GM12878 (cell line): ENCODE measurements at regions not wholly inside any gene's neighbourhood (a gene's known extent, or its start where the extent isn't known, plus 50 kb on each side); places are given as distances from the start of the nearest gene placed in this dataset.

Experiments used
- ATAC-seq: fragments of 200-7000 bp; cut with Tn5 transposase; 3 replicates; pipeline ENCODE4 v1.9.1; 2020; ENCODE audit warnings: mild to moderate bottlenecking, moderate library complexity
- BruUV-seq: library from RNA; stranded (reverse); fragments of 400-500 nt; replicated peaks from 2 replicates; lab custom pipeline; 2021; lab: Mats Ljungman, UMichigan
- CTCF ChIA-PET: fragments of 300-600 bp; sonication (Branson Sonifier 250); formaldehyde crosslinking; extraction: SDS; loops from one replicate; lab custom pipeline; 2021; ENCODE audit warnings: inconsistent platforms; lab: Yijun Ruan, JAX
- POLR2A ChIA-PET: fragments of 350-600 bp; formaldehyde crosslinking; extraction: SDS; loops from one replicate; lab custom pipeline; 2021; ENCODE audit warnings: inconsistent platforms; lab: Charles Lee
- RAD21 ChIA-PET: fragments of 300-600 bp; sonication (Branson Sonifier 250); formaldehyde crosslinking; loops from one replicate; lab custom pipeline; 2023; ENCODE audit warnings: antibody characterized with exemption; ENCODE audit not compliant: unreplicated experiment; lab: Charles Lee
- SMC1A ChIA-PET: fragments of 300-600 bp; sonication (Branson Sonifier 250); formaldehyde crosslinking; loops from one replicate; lab custom pipeline; 2023; ENCODE audit not compliant: unreplicated experiment, uncharacterized antibody; lab: Charles Lee
- DNase-seq: peaks from one replicate; pipeline ENCODE4 v3.0.0-alpha.2; 2011; ENCODE audit warnings: low read depth, low spot score
- FAIRE-seq: peaks from 3 replicates; lab custom pipeline; 2011; peaks lifted over from hg19 to GRCh38; lab: Jason Lieb, UNC
- H2AFZ ChIP-seq: 2 replicates; pipeline ENCODE4 v1.6.0; 2011; ENCODE audit warnings: low read depth, low read length, control low read depth; ENCODE audit not compliant: control insufficient read depth
- H3K27ac ChIP-seq: 2 replicates; pipeline ENCODE4 v1.5.1; 2011; ENCODE audit warnings: control low read depth; ENCODE audit not compliant: control insufficient read depth, insufficient read depth
- H3K27me3 ChIP-seq, 2 experiments: replicated peaks in 1 of 2; 2 replicates each; pipeline versions ENCODE4 v1.6.0 to v1.6.1; 2011; ENCODE audit warnings: low read length in 1 of 2; ENCODE audit not compliant: control insufficient read depth in 2 of 2, insufficient read depth in 2 of 2
- H3K36me3 ChIP-seq, 2 experiments: 2 replicates each; pipeline ENCODE4 v1.5.1; 2011; ENCODE audit warnings: low read length in 1 of 2; ENCODE audit not compliant: control insufficient read depth in 2 of 2, insufficient read depth in 2 of 2
- H3K4me1 ChIP-seq: 2 replicates; pipeline ENCODE4 v1.6.1; 2011; ENCODE audit warnings: mild to moderate bottlenecking, low read length, moderate library complexity, mixed read lengths; ENCODE audit not compliant: control insufficient read depth, insufficient read depth
- H3K4me2 ChIP-seq: 2 replicates; pipeline ENCODE4 v1.6.0; 2011; ENCODE audit warnings: control low read depth; ENCODE audit not compliant: control insufficient read depth, insufficient read depth
- H3K4me3 ChIP-seq: fragments of 200-600 bp; sonication (generic); 2 replicates; pipeline ENCODE4 v1.5.1; 2016
- H3K79me2 ChIP-seq: 2 replicates; pipeline ENCODE4 v1.6.0; 2011; ENCODE audit warnings: low read length; ENCODE audit not compliant: control insufficient read depth, insufficient read depth
- H3K9ac ChIP-seq: 2 replicates; pipeline ENCODE4 v1.8.0; 2011; ENCODE audit warnings: low read length, control low read depth, mixed read lengths; ENCODE audit not compliant: control insufficient read depth, insufficient read depth
- H3K9me3 ChIP-seq: replicated peaks from 3 replicates; pipeline ENCODE4 v1.5.1; 2011; ENCODE audit warnings: mild to moderate bottlenecking, low read length; ENCODE audit not compliant: control insufficient read depth, insufficient read depth
- H4K20me1 ChIP-seq: 2 replicates; pipeline ENCODE4 v1.6.0; 2011; ENCODE audit not compliant: control insufficient read depth, insufficient read depth
- CBX5 ChIP-seq: sonication (generic); IDR thresholded peaks from 2 replicates; pipeline ENCODE4 v1.6.1; 2016; ENCODE audit warnings: low read depth, moderate library complexity, mild to moderate bottlenecking, inconsistent platforms
- HDAC2 ChIP-seq: fragments of 200-600 bp; sonication (generic); IDR thresholded peaks from 2 replicates; pipeline ENCODE4 v1.6.1; 2017
- JUNB ChIP-seq: IDR thresholded peaks from 2 replicates; pipeline ENCODE4 v1.6.1; 2016; ENCODE audit warnings: antibody characterized with exemption, mild to moderate bottlenecking
- MEF2A ChIP-seq: IDR thresholded peaks from 2 replicates; pipeline ENCODE4 v1.6.1; 2011; ENCODE audit warnings: low read depth, mild to moderate bottlenecking, low read length, moderate library complexity; ENCODE audit not compliant: insufficient read depth
- MLLT1 ChIP-seq: fragments of 450-650 bp; IDR thresholded peaks from 2 replicates; pipeline ENCODE4 v1.6.1; 2016; ENCODE audit warnings: mild to moderate bottlenecking
- PAX8 ChIP-seq: fragments of 450-650 bp; IDR thresholded peaks from 2 replicates; pipeline ENCODE4 v1.6.1; 2017; ENCODE audit warnings: mild to moderate bottlenecking, moderate library complexity
- PML ChIP-seq: IDR thresholded peaks from 2 replicates; pipeline ENCODE4 v1.6.1; 2012; ENCODE audit warnings: low read length, inconsistent platforms
- SIX5 ChIP-seq: IDR thresholded peaks from 2 replicates; pipeline ENCODE4 v1.6.1; 2011; ENCODE audit warnings: mild to moderate bottlenecking, low read depth, low read length, moderate library complexity; ENCODE audit not compliant: severe bottlenecking
- TCF12 ChIP-seq: IDR thresholded peaks from 2 replicates; pipeline ENCODE4 v1.6.1; 2011; ENCODE audit warnings: low read depth, mild to moderate bottlenecking, low read length
- USF2 ChIP-seq: IDR thresholded peaks from 2 replicates; pipeline ENCODE4 v1.6.1; 2011; ENCODE audit warnings: low read depth, low read length, improper control_type of control experiment, borderline replicate concordance
- WGBS: methylation state at CpG from one replicate; pipeline ENCODE4 v1.1.6; 2016; ENCODE audit warnings: low lambda C conversion rate; ENCODE audit not compliant: insufficient replicate concordance, insufficient coverage; ENCODE audit errors: missing lambda C conversion rate; 5-methylcytosine and 5-hydroxymethylcytosine counted together
- in situ Hi-C: fragments of 300-500 bp; cut with MboI; formaldehyde crosslinking; loops from 9 replicates; pipeline ENCODE4 v1.14.3; 2018; ENCODE audit warnings: mixed read lengths
- intact Hi-C: fragments of 100-400 bp; cut with micrococcal nuclease; formaldehyde crosslinking; loops from one replicate; pipeline ENCODE4 v1.14.2; 2022; ENCODE audit not compliant: unreplicated experiment

GRCh38 chr7:51613911-51614357, 297.3 kb upstream of the COBL start:
- POLR2A ChIA-PET: no interaction called here
- H3K9me3 ChIP-seq: no peaks in the 10 kb centered on the region
- no peak overlapping the region for H3K4me3 ChIP-seq
- H2AFZ ChIP-seq: no peak overlapping the region
- no TSS peak for BruUV-seq
- no peak overlapping the region for H3K27ac ChIP-seq
- CTCF ChIA-PET: no interaction called here
- H3K4me2 ChIP-seq: no peak overlapping the region
- no peaks in the 10 kb centered on the region for H3K27me3 ChIP-seq
- H3K79me2 ChIP-seq: no peaks in the 10 kb centered on the region
- FAIRE-seq (no peak), DNase-seq (no peak), ATAC-seq (no peak)
- no peaks in the 10 kb centered on the region for H3K36me3 ChIP-seq
- intact Hi-C loops (no loop called here), in situ Hi-C loops (no loop called here)
- H4K20me1 ChIP-seq: no peaks in the 10 kb centered on the region
- H3K4me1 ChIP-seq: no peaks in the 10 kb centered on the region
- RAD21 ChIA-PET: no interaction called here
- 3% methylated on average over 6 of the region's 6 CpGs for WGBS
- SMC1A ChIA-PET: no interaction called here
- H3K9ac ChIP-seq: no peak overlapping the region
- TF ChIP-seq HDAC2 (no peak), JUNB (no peak), SIX5 (no peak), PAX8 (no peak), TCF12 (no peak), PML (no peak), USF2 (no peak), CBX5 (no peak), MLLT1 (no peak), MEF2A (no peak)
